ENCODE measurements at regions not wholly inside any gene's neighbourhood (a gene's known extent, or its start where the extent isn't known, plus 50 kb on each side); places are given as distances from the start of the nearest gene placed in this dataset.

- TF ChIP-seq YY1 (IDR thresholded peaks at IDR 0.05; ENCODE audit: low read depth) = no peak
- no peak for TF ChIP-seq TAF1 (IDR thresholded peaks at IDR 0.05; ENCODE audit: low read depth)
- TF ChIP-seq CREB1 (IDR thresholded peaks at IDR 0.05; ENCODE audit: low read depth) = no peak
- no peak for TF ChIP-seq RAD21 (IDR thresholded peaks at IDR 0.05; ENCODE audit: low read depth)
- no peak for TF ChIP-seq MAX (IDR thresholded peaks at IDR 0.05)
- TF ChIP-seq NFIC (IDR thresholded peaks at IDR 0.05) = no peak
- no peak for TF ChIP-seq EP300 (IDR thresholded peaks at IDR 0.05; ENCODE audit: borderline replicate concordance)
- TF ChIP-seq USF1 (IDR thresholded peaks at IDR 0.05) = no peak
- TF ChIP-seq TEAD4 (IDR thresholded peaks at IDR 0.05) = no peak
- TF ChIP-seq REST (IDR thresholded peaks at IDR 0.05; ENCODE audit: low read depth) = no peak
- no peak for TF ChIP-seq CEBPB (IDR thresholded peaks at IDR 0.05)
- no peak for TF ChIP-seq ZBTB7A (IDR thresholded peaks at IDR 0.05; ENCODE audit: low read depth)
- no peak for TF ChIP-seq TCF12 (IDR thresholded peaks at IDR 0.05; ENCODE audit: low read depth)
- no peak for TF ChIP-seq EGR1 (IDR thresholded peaks at IDR 0.05)
Measured at GRCh38 chr5:17398431-17398830, 99.6 kb upstream of the TAF11L2 start.

All from Ishikawa (cell line).